CMK (cell line): ENCODE measurements at regions not wholly inside any gene's neighbourhood (a gene's known extent, or its start where the extent isn't known, plus 50 kb on each side); places are given as distances from the start of the nearest gene placed in this dataset.

Experiments
- DNase-seq: peaks from one replicate; pipeline ENCODE4 v3.0.0-alpha.2; 2010; ENCODE audit warnings: low read depth

DNA sequence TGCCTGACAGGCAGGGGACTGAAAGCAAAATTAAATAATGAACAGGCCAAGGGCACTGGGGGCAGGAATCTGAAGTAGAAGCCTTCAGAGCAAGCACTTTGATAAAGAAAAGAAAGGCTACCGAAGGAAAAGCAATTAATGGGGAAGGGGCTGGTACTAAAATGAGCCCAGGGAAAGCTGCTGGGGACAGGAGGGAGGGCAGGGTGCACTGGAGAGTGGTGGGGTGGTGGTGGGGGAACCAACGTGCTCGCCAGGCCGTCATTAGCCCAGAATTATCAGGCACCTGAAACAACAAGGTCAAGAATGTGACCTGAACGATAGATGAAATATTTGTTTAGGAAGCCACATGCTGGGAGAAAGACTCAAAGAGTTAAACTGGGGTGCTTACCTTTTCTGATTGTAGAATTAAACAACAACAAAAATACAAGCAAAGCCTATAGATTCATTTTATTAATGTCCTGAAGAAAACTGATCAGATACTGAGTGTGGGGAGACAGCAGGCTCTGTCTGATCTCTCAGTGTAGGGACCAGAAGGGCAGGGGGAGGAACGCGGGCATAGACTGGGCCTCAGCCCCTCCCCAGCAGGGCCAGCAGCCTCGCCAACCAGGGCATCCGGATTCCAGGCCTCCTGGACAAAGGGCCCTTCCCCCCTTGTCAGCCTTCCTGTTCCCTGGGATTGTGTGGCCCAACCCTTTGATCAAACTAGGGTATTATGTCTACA lies 239.7 kb upstream of the KLF3 start:
- no peak for DNase-seq

DNA sequence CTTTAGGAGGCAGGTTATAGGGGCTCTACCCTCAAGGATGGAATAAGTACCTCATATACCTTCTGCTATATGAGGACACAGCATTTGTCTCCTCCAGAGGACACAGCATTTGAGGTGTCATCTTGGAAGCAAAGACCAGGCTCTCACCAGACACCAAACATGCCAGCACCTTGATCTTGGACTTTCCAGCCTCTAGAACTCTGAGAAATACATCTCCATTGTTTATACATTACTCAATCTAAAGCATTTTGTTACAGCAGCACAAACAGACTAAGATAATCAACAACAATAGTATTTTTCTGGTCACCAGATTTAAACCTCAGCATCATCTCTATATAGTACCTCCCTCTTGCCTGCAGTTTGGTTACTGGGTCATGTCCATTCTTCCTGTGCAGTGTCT lies 237.5 kb upstream of the KLF3 start:
- no peak for DNase-seq

DNA sequence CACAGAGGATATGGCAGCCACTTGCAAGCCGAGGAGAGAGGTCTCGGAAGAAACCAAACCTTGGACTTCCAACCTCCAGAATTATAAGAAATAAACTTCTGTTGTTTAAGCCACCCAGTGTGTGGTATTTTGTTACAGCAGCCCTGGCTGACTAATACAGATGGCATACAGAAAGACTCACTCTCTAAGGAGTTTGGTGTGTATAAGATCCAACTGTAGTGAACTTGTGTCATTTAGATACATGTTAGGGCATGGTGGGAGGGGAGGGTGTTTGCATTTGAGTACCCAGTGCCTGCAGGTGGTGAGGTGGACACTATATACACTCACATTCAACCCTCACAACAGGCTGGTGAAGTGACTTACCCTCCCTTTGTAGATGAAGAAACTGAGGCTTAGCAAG lies 233.2 kb upstream of the KLF3 start:
- no peak for DNase-seq

DNA sequence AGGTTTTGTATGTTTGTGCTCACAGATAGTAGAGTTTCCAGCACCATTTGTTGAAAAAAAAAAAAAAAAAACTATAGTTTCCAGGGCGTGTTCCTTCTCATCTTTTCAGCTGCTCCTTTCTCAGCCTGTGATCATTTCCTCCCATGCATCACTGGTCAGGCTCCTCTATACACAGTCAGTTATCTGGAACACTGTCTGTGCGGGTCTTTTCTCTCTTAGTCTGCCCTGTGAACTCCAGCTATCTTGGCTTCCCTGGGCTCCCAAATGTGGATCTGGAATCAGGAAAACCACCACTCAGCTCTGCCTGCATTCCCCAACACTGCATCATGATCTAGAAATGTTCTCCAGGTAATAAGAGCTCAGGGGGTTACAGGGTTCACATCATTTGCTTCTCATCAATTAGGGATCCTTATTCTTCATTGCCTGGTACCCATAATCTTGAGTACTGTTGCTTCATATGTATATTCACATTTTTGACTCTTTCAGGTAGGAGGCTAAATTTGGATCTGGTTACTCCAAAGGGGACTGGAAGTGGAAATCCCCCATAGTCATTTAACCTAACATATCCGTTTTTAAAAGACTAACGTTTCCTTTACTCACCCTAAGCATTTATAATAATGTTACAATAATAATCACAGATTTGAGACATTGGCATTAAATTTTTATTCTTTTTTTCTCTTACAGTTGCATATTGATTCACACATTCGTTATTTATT lies 221.8 kb upstream of the KLF3 start:
- DNase-seq: no peak

DNA sequence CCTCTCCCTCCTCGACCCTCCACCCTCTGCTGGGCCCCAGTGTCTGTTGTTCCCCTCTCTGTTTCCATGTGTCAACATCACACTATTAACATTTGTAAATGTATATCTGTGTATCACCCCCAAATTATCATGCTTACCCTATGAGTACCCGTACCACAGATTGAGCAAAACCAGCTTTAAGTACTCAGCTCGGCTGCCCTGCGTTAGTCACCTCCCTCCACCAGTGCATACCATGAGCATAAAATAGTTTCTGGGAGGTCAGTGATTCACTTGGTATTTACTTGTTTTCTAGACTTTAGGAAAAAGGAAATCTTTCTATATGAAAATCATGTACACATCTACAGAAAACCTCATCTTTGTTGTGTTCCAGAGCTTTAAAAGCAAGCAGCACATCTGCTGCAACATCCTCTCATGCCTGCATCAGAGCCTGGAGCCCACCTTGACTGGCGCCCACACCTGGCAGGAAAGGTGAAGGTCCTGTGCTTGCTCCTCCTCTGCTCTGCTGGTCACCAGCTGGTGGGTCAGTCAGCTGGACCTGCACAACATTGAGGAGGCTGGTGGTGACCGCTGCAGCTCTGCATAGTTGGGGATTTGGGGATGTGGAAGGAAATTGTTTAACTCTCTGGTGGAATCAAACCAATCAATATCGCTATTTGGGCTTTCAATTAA lies 214.4 kb upstream of the KLF3 start:
- DNase-seq: no peak

DNA sequence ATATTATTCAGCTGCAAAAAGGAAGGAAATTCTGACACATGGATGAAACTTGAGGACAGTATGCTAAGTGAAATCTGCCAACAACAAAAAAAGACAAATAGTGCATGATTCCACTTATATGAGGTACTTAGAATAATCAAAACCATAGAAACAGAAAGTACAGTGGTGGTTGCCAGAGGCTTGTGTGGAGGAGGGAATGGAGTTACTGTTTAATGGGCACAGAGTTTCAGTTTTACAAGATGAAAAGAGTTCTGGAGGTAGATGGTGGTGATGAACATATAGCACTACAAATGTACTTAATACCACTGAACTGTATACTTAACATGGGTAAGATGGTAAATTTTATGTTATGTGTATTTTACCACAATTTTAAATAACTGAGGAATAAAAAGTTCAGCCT lies 212.0 kb upstream of the KLF3 start:
- no peak for DNase-seq

DNA sequence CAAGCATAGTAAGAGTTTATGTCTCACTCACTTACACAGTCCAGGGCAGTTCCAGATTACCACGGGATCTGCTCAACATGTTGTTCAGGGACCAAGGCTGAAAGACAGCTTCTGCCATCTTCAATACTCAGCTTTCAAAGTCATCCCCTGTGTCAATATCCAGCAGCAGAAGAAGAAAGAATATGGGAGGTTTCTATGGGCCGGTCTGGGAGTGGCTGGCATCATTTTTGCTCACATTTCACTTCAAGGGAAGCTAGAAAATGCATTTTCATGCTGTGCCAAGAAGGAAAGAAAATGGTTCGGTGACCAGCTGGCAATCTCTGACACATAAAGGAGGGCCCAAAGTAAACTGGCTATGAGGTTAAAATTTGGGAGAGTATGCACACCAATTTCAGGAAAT lies 211.5 kb upstream of the KLF3 start:
- DNase-seq: no peak

DNA sequence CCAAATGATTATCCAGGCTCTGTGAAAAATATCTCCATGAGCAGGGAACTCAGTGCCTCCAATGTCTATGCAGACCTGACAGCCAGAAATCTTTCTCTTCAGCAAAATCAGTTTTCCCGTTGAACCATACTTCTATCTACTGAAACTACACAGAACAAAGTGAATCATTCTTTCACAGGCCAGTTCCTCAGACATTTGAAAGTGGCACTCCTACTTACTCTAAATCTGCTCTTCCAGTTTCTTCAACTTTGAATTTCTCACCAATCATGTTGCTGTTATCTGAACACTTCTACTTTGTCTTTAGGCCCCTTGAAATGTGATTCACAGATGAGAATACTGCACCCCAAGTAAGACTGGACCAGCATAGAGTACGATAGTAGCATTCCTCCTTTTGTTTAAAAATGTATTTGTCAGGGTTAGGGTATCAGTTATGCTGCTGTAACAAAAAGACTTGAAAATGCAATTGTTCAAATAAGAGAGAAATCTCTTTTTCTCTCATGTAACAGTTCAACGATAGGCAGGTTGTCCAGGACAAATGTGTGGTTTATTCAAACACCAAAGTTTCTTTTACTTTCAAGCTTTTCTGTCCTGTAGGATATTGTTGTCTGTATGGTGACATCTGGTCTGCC lies 210.6 kb upstream of the KLF3 start:
- no peak for DNase-seq

DNA sequence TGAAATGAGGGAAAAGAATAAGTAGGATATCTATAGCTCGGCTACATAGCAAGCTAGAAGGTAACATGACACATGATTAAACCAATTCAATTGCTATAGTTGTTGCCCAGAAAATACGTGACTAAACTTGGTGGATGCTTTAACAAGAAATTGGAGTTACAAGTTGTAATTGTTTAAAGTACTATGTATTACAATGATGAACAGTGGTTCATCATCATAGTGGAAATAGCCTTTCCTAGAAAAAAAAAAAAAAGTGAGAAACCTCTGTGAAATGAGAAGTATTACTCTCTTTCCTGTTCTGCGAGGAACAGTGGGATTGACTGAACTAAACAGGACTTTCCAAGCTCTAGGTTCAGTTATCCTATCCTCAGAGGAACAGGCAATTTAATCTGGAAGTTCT lies 209.7 kb upstream of the KLF3 start:
- DNase-seq: no peak

DNA sequence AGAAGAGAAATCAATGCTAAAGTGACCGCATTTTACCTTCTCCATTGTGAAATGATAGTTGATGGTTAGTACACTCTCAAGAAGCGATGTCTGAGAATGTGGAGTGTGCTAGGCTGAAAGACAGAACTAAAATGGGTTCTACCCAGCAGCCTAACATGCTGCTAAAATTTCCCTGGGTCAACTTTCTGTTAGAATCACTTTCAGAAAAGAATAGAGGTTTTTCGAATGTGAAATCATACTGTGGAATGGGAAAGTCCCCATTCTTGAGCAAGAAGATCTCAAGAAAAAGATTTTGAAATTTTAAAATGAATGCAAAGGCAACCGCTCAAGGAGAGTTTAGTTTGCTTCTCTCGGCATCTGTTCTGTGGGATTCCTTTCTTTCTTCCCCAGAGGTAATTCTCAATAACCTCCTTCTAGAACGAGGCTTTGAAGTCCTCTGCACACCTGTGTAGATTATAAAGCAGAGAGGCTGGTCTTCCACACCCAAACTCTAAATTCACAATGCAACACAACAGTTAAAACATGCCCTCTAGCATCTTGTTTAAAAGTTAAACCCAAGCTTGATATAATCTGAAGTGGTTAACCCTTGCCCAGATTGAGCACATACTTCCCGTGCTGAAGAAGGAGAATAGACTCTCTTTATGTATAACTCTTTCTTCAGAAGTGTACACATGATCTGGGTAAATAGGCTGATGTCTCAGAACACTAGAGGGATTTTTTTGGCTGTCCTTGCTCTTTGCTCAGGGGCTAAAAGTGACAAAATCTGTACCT lies 208.7 kb upstream of the KLF3 start:
- DNase-seq: no peak

DNA sequence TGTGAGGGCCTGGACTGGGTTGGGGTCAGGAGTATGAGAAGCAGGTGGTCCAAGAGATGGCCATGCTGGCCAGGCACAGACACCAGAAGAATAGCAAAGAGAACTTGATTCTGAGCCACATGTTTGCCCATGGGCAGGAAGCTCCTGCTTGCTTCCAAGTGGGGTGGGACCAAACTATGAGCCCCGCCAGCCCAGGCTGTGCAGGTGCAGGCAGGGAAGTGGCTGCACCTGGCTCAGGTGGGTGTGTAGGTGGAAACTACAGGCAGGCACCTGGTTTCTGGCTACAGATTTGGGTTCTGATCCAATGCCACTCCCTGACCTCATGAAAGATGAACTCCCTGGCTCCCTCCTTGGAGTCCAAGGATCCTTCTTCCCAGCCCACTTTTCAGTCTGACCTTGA lies 207.9 kb upstream of the KLF3 start:
- no peak for DNase-seq

DNA sequence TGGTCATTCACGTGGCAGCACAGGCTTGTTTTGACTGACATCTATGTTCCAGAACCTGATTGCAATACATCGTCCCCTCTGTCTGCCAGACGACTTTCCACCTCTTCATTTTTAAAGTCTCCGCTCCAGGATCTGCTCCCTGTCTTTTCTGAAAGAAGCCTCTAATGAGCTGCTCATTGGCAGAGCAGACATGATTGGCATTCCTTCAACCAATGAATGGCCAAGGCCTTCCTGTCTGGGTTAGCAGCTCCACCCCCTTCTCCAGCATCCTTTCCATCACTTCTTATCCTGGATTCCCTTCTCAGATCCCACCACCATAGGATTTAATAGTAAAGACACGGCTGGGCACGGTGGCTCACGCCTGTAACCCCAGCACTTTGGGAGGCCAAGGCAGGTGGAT lies 202.7 kb upstream of the KLF3 start:
- no peak for DNase-seq

DNA sequence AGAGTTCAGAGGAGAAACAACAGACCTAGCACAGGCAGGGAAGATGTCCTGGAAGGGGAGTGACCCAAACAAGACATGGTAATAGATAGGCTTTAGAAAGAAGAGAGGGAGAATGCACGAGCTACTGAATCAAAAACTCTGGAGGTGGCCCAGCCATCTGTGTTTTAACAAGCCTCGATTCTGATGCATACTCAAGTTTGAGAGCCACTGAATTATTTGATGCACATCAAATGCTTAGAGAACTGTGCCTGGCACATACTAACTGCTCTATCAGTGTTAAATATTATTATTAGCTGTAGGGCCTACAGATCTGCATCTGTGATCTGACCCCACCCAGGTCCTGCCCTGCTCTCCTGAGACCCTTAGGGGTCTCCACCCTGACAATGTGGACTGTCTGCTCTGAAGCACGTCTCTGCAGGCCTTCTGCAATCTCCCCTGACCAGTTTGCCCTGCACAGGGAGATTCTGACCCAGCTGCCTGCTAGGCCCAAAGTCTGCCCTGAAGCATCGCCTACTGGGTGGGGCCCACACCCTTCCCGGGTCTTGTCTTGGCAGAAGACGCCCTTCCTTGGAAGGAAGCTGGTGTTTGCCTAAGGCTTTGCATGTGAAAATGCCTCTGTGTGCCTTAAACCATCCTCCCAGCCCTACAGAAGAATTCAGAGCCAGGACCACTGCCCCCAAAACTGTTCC lies 201.5 kb upstream of the KLF3 start:
- DNase-seq: no peak

DNA sequence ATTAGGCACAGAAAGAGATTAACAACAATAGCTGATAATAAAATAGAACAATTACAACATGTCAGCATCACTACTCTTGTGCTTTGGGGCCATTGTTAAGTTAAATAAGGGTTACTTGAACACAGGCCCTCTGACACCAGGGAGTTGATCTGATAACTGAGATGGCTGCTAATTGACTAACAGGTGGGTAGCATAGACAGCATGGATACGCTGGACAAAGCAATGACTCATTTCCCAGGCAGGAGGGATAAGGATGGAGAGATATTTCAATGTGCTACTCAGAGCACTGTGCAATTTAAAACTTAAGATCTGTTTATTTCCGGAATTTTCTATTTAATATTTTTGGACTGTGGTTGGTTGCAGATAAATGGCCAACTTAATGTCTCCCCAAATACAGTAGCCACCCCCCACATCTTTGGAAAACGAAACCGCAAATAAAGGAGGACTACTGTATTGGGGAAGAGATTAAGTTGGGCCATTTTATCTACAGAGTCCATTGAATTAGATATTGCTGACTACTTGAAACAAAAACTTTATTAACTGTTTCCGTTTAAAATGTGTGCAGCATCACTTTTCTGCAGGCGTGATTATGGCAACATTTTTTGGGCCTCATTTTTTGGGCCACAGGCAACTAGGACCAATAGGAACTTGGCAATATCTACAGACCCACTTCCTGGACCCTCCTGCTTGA lies 200.6 kb upstream of the KLF3 start:
- DNase-seq: no peak

DNA sequence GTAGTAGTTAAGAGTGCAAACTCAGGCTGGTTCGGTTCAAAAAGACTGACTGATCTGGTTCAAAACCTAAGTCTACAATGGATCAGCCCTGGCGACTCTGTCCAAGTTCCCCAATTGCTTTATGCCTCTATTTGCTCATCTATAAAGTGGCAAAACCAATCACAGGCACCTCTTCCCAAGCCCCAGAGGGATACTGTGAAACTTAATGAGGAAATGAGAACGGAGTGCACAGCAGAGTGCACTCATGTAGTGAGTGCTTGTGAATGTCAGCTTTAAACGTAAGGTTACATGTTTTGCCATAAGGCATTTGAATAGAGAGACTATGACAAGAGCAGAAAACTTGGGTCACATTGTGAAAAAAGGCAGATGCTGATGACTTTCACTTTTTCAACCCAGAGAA lies 199.7 kb upstream of the KLF3 start:
- no peak for DNase-seq

DNA sequence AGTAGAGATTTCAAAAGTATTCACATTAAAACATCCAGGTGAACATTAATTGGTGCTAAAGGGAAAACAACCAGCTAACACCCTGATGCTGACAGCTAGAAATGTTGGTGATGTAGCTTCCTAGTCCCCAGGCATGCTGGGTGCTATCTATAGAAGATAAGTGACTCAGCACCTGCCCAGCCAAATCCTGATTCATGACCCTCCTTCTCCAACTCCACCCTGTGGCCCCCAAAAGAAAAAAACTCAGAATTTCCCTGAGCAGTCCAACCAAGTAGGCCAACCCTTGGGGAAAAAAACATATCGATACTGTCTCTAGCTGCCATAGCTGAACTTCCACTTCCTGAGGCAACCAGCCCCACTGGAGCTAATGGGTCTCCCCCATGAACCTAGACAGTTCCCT lies 197.6 kb upstream of the KLF3 start:
- no peak for DNase-seq

DNA sequence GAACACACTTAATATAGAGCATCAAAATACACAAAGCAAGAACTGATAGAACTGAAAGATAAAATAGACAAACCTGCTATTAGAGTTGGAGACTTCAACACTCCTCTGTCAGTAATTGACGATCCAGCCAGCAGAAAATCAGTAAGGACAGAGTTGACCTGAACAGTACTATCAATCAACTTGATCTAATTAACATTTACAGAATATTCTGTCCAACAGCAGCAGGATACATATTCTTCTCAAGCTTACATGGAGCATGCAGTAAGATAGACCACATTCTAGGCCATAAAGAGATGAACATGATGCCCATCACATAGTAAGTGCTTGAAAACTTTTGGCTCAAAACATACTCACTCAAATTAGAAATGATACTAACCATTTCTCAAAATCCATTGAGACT lies 196.7 kb upstream of the KLF3 start:
- DNase-seq: no peak

DNA sequence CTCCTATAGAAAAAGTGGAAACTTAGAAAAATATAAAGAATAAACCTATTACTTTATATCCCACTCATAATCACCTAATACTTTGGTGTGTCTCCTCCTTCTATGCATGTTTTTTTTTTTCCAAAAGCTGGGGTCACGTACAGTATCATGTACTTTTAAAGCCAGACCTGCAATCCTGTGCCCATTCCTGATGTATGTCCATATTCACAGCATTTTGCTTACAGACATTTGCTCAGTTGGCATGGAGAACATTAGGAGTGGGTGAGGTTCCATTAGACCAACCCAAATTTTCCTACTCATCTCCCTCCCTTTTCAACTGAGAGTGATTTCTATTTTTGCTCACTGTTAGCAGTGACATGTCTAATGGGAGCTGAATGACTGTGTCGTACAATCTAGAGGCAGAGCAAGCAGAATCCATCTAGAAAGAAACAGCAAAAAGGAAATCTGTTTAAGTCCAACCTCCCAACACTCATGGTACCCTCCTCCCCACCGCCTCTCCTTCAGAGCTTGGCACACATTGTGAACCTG lies 195.6 kb upstream of the KLF3 start:
- DNase-seq: no peak

DNA sequence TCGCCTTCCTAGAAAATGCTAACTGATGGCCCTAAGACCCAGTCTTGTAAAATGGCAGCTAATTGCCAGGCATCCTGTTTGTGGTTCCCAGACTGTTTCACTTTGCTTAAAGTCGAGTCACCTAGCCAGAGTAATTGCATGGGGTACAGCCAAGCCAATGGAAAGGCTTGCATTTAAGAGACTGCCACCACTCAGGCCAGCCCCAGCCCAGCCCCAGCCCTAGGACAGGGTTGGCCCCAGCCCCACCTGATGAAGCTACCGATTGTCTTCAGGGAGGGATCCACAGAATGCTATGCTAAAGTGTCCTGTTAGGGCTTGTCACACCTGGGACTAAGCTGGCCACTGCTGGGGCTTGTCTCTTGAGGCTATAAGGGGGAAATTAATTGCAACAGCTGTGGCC lies 194.6 kb upstream of the KLF3 start:
- no peak for DNase-seq

DNA sequence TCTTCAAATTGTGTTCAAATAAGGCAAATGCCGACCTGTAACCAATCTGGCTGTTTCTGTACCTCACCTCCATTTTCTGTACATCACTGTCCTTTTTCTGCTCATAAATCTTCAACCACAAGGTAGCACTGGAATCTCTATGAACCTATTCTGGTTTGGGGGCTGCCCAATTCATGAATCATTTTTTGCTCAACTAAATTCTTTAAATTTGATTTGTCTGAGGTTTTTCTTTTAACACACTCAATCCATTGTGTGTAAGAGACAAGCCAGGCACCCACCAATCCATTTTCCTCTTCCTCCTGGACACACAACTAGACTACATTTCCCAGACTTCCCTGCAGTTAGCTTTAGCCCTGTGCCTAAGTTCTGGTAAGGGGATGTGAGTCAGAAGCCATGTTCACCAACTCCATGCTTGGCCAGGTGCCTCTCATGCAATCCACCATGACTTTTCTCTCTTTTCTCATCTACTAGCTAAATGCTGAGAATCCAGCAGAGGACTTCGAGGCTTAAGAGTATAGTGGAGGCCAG lies 193.2 kb upstream of the KLF3 start:
- DNase-seq: no peak

DNA sequence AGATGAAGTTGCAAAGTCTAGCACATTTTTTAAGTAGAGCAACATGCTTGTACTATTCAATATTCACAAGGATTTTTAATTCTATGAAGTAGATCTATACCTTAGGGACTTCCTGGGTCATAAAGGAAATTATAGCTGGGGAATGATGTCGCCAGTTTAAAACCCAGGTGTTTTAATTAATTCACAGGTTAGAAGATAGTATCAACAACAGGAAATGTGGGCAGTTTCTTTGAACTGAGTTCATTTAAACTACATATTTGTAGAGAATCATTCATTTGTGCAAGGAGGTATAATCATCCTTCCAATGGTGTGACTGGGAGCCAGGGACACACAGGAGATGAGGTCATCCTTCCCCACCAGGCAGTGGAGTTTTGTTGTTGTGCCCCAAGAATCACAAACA lies 181.3 kb upstream of the KLF3 start:
- DNase-seq: no peak
